ENCODE measurements at regions not wholly inside any gene's neighbourhood (a gene's known extent, or its start where the extent isn't known, plus 50 kb on each side); places are given as distances from the start of the nearest gene placed in this dataset.

GRCh38 chr6:150704447-150705192 is 104.9 kb downstream of the PLEKHG1 start:
- no peak for TF ChIP-seq POLR2AphosphoS5 (IDR thresholded peaks at IDR 0.05; ENCODE audit: low read depth, low read length)
- no peak for TF ChIP-seq TAF1 (IDR thresholded peaks at IDR 0.05; ENCODE audit: borderline replicate concordance, low read depth, low read length)
- no peak for TF ChIP-seq POLR2A (IDR thresholded peaks at IDR 0.05; ENCODE audit: low read depth, low read length)

Measured in GM12892 (cell line).